Activated CD8-positive, alpha-beta memory T cell treated with anti-CD3 and anti-CD28 coated beads, Interleukin-2, amount 50 U/mL, for 4 hours (primary cell): ENCODE measurements at regions not wholly inside any gene's neighbourhood (a gene's known extent, or its start where the extent isn't known, plus 50 kb on each side); places are given as distances from the start of the nearest gene placed in this dataset.
"Not testable (repeated sequence)": the region's sequence is repeated elsewhere in the genome, so short reads cannot be mapped to it uniquely, and the experiment has no call there.

ENCODE experiments used
- DNase-seq: peaks from one replicate; pipeline ENCODE4 v3.0.0-alpha.2; 2020

GRCh38 chr3:153448151-153448829 lies 286.3 kb downstream of the RAP2B start:
- DNase-seq, result no peak

GRCh38 chr3:153456833-153457545 lies 295.0 kb downstream of the RAP2B start:
- no peak for DNase-seq

- no peak for DNase-seq
Measured at GRCh38 chr3:153458881-153459280, 296.9 kb downstream of the RAP2B start.

- no peak for DNase-seq
Measured at GRCh38 chr3:153462545-153462944, 300.5 kb downstream of the RAP2B start.

GRCh38 chr3:153463895-153464294 lies 301.9 kb downstream of the RAP2B start:
- DNase-seq, result no peak

DNA sequence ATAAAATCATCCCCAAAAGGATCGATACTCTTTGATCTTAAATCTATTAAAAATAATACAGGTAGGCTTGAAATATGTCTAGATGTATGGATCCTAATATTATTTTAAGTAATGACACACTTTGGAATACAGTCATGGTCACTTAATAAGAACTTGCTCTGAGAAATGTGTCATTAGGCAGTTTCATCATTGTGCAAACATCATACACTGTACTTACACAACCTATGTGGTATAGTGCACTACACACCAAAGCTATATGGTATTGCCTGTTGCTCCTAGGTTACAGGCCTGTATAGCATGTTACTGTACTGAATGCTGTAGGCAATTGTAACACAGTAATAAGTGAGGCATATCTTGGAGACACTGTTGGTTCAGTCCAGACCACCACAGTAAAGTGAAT lies 307.1 kb downstream of the RAP2B start:
- no peak for DNase-seq

- DNase-seq, result no peak
Measured at GRCh38 chr3:153484842-153485241, 322.8 kb downstream of the RAP2B start.

DNA sequence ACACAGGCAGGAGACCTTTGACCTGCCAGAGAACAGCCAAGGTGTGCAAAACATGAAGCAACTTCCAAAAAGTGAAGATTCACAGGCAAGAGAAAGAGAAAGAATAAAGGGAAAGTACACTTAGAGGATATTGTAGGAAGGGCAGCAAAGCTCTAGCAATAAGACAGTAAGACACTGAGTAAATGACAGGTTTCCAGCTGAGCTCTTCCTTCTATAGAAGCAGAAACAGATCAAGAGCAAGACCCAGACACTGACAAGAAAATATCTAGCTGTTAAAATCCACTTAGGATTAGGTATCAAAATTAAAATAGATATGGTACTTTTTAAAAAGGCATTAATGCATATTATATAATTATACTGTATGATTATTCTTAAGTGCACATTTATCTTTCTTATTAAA lies 333.4 kb downstream of the RAP2B start:
- no peak for DNase-seq

DNA sequence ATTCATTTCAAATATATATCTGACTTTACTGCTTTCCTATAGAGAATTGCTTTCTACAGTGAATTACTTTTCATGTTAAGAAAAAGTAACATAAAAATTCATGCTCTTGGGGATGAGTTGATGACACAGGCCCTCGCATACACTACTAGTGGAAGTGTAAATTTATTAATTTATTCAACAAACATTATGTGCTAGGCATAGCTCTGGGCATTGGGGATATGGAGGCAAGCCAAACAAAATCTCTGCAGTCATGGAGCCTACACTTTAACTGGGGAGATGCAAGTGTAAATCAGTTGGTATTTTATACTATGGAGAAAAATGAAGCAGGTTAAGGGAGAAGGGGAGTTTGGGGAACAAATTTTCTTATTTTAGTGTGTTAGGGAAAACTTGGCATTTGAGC lies 340.7 kb downstream of the RAP2B start:
- no peak for DNase-seq

DNA sequence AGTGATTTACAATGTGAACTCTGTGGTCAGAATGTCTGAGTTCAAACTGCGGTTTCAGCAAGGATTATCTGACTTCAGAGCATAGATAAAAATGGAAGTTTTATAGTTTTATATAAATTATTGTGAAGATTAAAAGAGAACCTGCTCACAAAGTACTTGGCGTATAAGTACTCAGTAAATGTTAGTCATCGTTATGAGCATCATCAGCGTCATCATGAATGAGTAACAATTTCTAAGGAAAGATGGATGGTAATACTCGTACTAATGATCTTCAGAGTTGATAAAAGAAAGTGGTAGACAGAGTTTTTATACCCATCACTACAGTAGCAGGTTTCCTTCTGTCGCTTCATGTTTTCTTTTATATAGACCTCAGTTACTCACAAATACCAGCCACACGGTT lies 341.8 kb downstream of the RAP2B start:
- no peak for DNase-seq

GRCh38 chr3:153506205-153506604 lies 344.2 kb downstream of the RAP2B start:
- DNase-seq, result not testable (repeated sequence)

- DNase-seq, result not testable (repeated sequence)
Measured at GRCh38 chr3:153506686-153507085, 344.7 kb downstream of the RAP2B start.

DNA sequence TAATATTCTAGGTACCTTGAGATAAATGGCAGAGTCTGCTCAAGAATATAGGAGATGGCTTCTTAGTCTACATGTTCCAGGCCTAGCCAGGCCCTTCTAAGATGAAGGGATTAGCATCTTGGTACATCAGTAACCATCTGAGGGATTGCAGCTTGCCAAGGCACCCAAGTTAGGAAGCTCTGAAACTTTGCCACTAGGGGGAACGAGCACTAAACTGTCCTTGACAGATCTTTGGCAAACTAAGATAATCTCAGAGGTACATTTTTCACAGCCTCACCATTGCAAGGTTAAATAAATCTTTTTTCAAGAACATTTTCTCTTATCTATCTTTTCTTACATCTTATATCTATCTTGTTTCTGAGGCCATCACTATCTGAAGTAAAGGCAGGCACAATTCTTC lies 351.2 kb downstream of the RAP2B start:
- no peak for DNase-seq

GRCh38 chr3:153528473-153528872 lies 366.4 kb downstream of the RAP2B start:
- no peak for DNase-seq

- DNase-seq, result no peak
Measured at GRCh38 chr3:153539263-153539662, 377.2 kb downstream of the RAP2B start.

DNA sequence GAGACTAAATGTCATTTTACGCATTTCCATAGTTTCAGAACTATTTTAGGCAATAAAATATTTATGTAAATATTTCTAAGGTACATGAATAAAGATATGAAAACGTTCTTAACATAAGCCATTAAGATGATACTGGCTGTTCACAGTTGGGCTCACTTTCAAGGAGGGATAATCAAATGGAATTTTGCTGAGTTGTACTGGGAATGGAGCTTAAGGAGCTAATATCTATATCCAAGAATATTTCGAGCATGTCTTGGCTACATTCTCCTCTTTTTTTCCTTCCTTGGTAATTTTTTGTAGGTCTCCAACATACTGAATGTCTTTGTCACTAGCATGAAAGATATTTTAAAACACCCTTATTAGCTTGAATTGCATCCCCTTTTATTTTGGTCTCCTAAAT lies 383.4 kb downstream of the RAP2B start:
- no peak for DNase-seq

DNA sequence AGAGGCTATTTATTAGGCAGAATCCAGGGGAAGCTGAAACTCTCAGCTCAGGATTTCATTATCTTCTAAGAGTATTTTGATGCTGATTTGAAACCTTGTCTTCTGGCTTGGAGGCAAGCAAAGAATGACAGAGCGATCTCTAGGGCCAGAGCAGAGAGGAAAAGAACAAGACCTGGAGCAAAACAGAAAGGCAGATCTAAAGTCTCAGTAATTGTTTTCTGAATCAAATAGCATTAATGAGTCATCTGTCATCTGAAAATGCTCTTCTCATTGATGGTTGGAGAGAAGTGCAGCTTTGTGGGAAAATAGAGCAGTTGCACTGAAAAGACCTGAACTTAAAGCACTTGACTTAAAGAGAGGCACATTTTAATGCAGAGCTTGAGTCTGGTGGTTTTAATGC lies 385.9 kb downstream of the RAP2B start:
- no peak for DNase-seq

DNA sequence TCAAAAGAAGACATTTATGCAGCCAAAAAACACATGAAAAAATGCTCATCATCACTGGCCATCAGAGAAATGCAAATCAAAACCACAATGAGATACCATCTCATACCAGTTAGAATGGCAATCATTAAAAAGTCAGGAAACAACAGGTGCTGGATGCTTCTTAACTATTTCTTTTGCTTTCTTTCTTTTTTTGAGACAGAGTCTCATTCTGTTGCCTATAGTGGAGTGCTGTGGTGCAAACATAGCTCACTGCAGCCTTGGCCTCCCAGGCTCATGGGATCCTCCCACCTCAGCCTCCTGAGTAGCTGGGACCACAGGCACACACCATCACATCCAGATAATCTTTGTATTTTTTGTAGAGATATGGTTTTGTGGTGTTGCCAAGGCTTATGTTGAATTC lies 387.7 kb downstream of the RAP2B start:
- DNase-seq, result not testable (repeated sequence)

DNA sequence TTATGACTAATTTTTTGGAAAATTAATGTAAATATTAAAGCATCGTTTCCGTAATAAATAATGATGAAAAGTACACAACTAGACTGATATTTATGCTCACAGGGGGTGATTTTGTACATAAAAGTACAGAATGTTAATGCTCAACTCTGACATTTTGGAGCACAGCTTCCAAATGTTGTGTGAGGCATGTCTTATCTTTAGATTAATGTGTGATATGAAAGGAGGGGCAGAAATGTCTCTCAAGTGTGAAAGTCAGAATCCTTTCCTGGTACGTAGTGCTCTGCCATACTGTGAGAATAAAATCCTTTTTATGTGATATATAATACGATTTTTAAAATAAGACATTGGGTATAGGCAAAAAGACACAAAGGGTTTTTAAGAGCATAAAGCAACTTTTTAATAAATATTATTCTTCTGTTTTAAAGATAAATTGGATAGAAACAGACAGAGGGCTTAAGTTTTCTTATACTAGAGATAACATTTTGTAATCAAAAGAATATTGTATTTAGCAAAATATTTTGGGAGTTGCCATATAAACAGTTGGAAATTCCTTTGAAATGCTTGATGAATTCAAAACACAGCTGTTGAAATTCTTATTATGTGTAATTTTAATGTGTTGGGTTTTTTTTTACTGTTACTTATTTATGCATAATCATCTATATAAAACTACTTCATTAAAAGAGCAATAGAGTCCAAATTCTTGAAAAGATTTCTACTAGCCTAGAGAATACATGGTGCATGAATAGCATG lies 389.7 kb downstream of the RAP2B start:
- no peak for DNase-seq

DNA sequence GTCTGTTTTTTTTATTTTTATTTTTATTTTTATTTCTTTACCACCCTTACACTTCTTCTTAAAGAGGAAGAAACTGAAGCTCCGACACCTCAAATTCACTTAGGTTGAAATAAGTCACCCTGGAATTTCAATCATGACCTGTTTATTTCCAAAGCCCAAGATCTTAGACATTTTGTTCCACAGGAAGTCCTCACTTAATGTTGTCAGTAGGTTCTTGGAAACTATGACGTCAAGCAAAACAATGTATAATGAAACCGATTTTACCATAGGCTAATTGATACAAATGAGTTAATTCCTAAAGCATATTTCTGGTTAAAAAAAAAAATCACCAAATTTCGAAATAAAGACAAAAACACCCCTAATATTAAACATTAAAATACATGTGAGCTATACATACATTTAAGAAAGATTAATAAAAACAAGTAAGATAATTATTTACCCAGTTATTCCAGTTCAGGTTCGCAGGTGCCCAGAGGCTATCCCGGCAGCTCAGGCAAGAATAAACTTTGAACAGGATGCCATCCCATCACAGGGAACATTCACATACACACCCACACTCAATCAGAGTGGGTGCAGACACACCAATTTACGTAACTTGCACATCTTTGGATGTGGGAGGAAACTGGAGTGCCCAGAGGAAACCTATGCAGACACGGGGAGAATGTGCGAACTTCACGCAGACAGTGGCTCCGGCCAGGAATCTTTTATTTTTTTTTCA lies 391.0 kb downstream of the RAP2B start:
- no peak for DNase-seq

DNA sequence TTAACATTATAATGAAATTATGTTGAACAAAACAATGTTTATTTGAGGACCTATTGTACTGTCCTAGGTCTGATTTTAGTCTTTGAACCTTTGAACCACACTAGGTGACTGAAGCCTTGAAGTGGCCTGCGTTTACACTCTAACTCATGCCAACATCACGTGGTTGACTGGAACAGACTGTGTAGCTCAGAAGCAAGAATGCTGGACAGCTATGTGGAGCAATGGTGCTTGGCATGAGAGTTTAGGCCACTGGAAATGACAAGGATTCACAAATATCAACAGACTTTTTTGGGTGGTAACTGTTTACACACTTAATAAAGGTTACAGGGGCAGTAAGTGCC lies 391.5 kb downstream of the RAP2B start:
- DNase-seq, result no peak

DNA sequence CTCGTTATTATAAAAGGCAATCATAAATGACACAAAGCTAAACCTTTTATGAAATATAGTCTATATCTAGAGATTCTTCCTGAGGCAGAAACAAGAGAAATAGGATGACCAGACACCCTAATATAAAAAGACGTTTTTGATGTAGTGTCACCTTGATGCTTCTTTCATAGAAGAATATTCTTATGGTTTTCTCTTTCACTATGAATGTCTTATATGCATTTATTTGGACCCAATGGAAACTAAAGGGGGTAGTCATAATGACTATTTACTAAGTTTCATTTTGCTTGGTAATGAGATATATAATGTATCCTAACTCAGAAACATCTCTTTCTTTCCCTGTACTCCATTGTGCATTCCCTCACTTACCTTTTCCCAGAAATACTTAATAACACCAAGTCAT lies 393.9 kb downstream of the RAP2B start:
- DNase-seq, result no peak

GRCh38 chr3:153559366-153559765 lies 397.3 kb downstream of the RAP2B start:
- DNase-seq, result not testable (repeated sequence)

GRCh38 chr3:153567011-153567410 lies 405.0 kb downstream of the RAP2B start:
- no peak for DNase-seq
